A673 (cell line): ENCODE measurements at regions not wholly inside any gene's neighbourhood (a gene's known extent, or its start where the extent isn't known, plus 50 kb on each side); places are given as distances from the start of the nearest gene placed in this dataset.

Experiments used
- BruUV-seq: library from RNA; stranded (reverse); fragments of 400-500 nt; replicated peaks from 2 replicates; lab custom pipeline; 2021; lab: Mats Ljungman, UMichigan
- CTCF ChIA-PET: fragments of 300-600 bp; sonication (Branson Sonifier 250); formaldehyde crosslinking; loops from one replicate; lab custom pipeline; 2022; ENCODE audit warnings: antibody characterized with exemption; lab: Charles Lee
- POLR2A ChIA-PET: fragments of 300-600 bp; sonication (Branson Sonifier 250); formaldehyde crosslinking; loops from one replicate; lab custom pipeline; 2022; ENCODE audit warnings: antibody characterized with exemption; ENCODE audit not compliant: low non-redundant PET; lab: Charles Lee
- DNase-seq: peaks from one replicate; pipeline ENCODE4 v3.0.0-alpha.2; 2015; ENCODE audit warnings: low spot score
- H3K27ac ChIP-seq: fragments of 200-600 bp; sonication (generic); 2 replicates; pipeline ENCODE4 v1.5.1; 2016; ENCODE audit warnings: mixed run types, low read depth, mild to moderate bottlenecking, mixed read lengths, antibody characterized with exemption, low read length; ENCODE audit not compliant: poor library complexity, severe bottlenecking
- H3K27me3 ChIP-seq: fragments of 200-600 bp; sonication (generic); replicated peaks from 2 replicates; pipeline ENCODE4 v1.6.1; 2017; ENCODE audit warnings: mixed run types, low read depth, mild to moderate bottlenecking, mixed read lengths, antibody characterized with exemption, low read length; ENCODE audit not compliant: insufficient read depth, poor library complexity
- H3K36me3 ChIP-seq: fragments of 200-600 bp; sonication (generic); 2 replicates; pipeline ENCODE4 v1.6.1; 2016; ENCODE audit warnings: mixed run types, mild to moderate bottlenecking, mixed read lengths, antibody characterized with exemption, low read length; ENCODE audit not compliant: insufficient read depth, poor library complexity, severe bottlenecking
- H3K4me1 ChIP-seq: fragments of 200-600 bp; sonication (generic); 2 replicates; pipeline ENCODE4 v1.6.1; 2017; ENCODE audit warnings: mixed run types, mild to moderate bottlenecking, mixed read lengths, antibody characterized with exemption, low read length; ENCODE audit not compliant: insufficient read depth, poor library complexity, severe bottlenecking
- H3K4me3 ChIP-seq: fragments of 200-600 bp; sonication (generic); 2 replicates; pipeline ENCODE4 v1.5.1; 2016; ENCODE audit warnings: low read depth, mixed run types, mild to moderate bottlenecking, mixed read lengths, low read length; ENCODE audit not compliant: poor library complexity, severe bottlenecking
- H3K9me3 ChIP-seq: fragments of 200-600 bp; sonication (generic); 2 replicates; pipeline ENCODE4 v1.6.1; 2016; ENCODE audit warnings: mixed run types, low read depth, mild to moderate bottlenecking, mixed read lengths, antibody characterized with exemption, low read length; ENCODE audit not compliant: poor library complexity, severe bottlenecking
- CTCF ChIP-seq: fragments of 300-800, 200-600 bp; sonication (generic); conservative IDR thresholded peaks from 2 replicates; pipeline ENCODE4 v1.5.1; 2017; ENCODE audit warnings: low read depth, mild to moderate bottlenecking, antibody characterized with exemption, low read length, moderate library complexity, mixed read lengths
- EZH2 ChIP-seq: fragments of 200-600 bp; sonication (generic); IDR thresholded peaks from 2 replicates; pipeline ENCODE4 v1.6.1; 2017; ENCODE audit warnings: borderline replicate concordance, low read depth, mild to moderate bottlenecking, mixed read lengths, antibody characterized with exemption, low read length; ENCODE audit not compliant: poor library complexity, severe bottlenecking
- intact Hi-C: fragments of 100-400 bp; cut with micrococcal nuclease; formaldehyde crosslinking; loops from one replicate; pipeline ENCODE4 v1.10.0; 2022; ENCODE audit not compliant: unreplicated experiment

- H3K27ac ChIP-seq = no peak overlapping the region
- H3K4me3 ChIP-seq = no peak overlapping the region
- no TSS peak for BruUV-seq
- intact Hi-C loops = no loop called here
- peaks cover 55% of the 10 kb centered on the region for H3K27me3 ChIP-seq
- POLR2A ChIA-PET = no interaction called here
- H3K9me3 ChIP-seq = no peaks in the 10 kb centered on the region
- DNase-seq = no peak
- no peaks in the 10 kb centered on the region for H3K4me1 ChIP-seq
- TF ChIP-seq CTCF (no peak), EZH2 (no peak)
- CTCF ChIA-PET = no interaction called here
- H3K36me3 ChIP-seq = no peaks in the 10 kb centered on the region
Measured at GRCh38 chr1:165138960-165139359, 217.6 kb downstream of the LMX1A start.

- intact Hi-C loops = no loop called here
- Histone ChIP-seq H3K36me3 (no peaks in the 10 kb centered on the region), H3K4me1 (no peaks in the 10 kb centered on the region), H3K9me3 (no peaks in the 10 kb centered on the region), H3K27ac (no peak overlapping the region), H3K4me3 (no peak overlapping the region), H3K27me3 (peaks cover 56% of the 10 kb centered on the region)
- no peak for DNase-seq
- TF ChIP-seq CTCF = no peak
- TF ChIP-seq EZH2 = no peak
- ChIA-PET POLR2A (interaction anchor here (0.6 kb wide), 1 partner anchor 65 kb away, joined by 7 read pairs; no protein-coding TSS in a partner anchor), CTCF (no interaction called here)
- BruUV-seq = no TSS peak
Measured at GRCh38 chr1:165137551-165138316, 218.8 kb downstream of the LMX1A start.

- Histone ChIP-seq H3K27ac (no peak overlapping the region), H3K27me3 (peaks cover 50% of the 10 kb centered on the region), H3K4me1 (no peaks in the 10 kb centered on the region), H3K36me3 (no peaks in the 10 kb centered on the region), H3K9me3 (no peaks in the 10 kb centered on the region), H3K4me3 (no peak overlapping the region)
- CTCF ChIA-PET = no interaction called here
- TF ChIP-seq EZH2 (no peak), CTCF (no peak)
- no peak for DNase-seq
- POLR2A ChIA-PET = no interaction called here
- intact Hi-C loops = no loop called here
- no TSS peak for BruUV-seq
Measured at GRCh38 chr1:165134431-165134830, 222.1 kb downstream of the LMX1A start.
